Lower leg skin (tissue), 3 donors: ENCODE measurements at regions not wholly inside any gene's neighbourhood (a gene's known extent, or its start where the extent isn't known, plus 50 kb on each side); places are given as distances from the start of the nearest gene placed in this dataset.

Experiments used
- CTCF ChIP-seq, 3 donors: fragments of 450-650 bp; IDR thresholded peaks; one replicate each; pipeline ENCODE4 v1.5.1; 2016; ENCODE audit warnings: antibody characterized with exemption in 3 of 3, mild to moderate bottlenecking in 3 of 3, moderate library complexity in 2 of 3
- POLR2A ChIP-seq, 2 donors: fragments of 450-650 bp; IDR thresholded peaks; one replicate each; pipeline ENCODE4 v1.6.1; 2016 to 2017; ENCODE audit warnings: antibody characterized with exemption in 2 of 2, mild to moderate bottlenecking in 1 of 2, moderate library complexity in 1 of 2

- no peak for TF ChIP-seq CTCF (IDR thresholded peaks at IDR 0.05)
- TF ChIP-seq POLR2A (IDR thresholded peaks at IDR 0.05) = no peak
Measured at GRCh38 chr6:168373389-168373788, 53.8 kb upstream of the DACT2 start.
